DND-41 (cell line): ENCODE measurements at regions not wholly inside any gene's neighbourhood (a gene's known extent, or its start where the extent isn't known, plus 50 kb on each side); places are given as distances from the start of the nearest gene placed in this dataset.

Experiments
- CTCF ChIP-seq: IDR thresholded peaks from 2 replicates; pipeline ENCODE4 v1.5.1; 2012; ENCODE audit warnings: borderline replicate concordance, low read length, moderate library complexity, mild to moderate bottlenecking; ENCODE audit not compliant: poor library complexity, severe bottlenecking; ENCODE audit errors: extremely low read depth
- EZH2 ChIP-seq: IDR thresholded peaks from 3 replicates; pipeline ENCODE4 v1.6.1; 2012; ENCODE audit warnings: borderline replicate concordance, low read depth, mild to moderate bottlenecking, moderate library complexity, low read length, inconsistent platforms; ENCODE audit not compliant: severe bottlenecking

DNA sequence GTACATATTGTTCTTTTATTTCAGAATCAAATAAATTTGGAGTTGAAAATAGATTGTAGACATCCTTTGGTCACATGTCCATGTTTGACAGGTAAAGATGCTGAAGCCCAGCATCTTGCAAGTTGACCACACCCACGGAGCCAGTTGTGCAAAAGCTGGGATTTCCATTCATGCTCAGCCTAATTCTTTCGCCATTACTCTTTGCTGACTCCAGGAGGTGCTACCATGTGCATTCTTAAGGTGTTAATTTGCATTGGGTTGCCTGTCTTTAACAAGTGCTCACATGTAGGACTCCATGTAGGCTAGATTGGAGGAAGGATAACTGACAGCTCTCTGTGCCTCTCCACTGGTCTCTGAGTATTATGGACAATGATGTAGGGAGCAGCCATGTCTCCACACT lies 660.7 kb downstream of the LMO4 start:
- no peak for TF ChIP-seq CTCF
- TF ChIP-seq EZH2 = no peak
